ENCODE measurements at regions not wholly inside any gene's neighbourhood (a gene's known extent, or its start where the extent isn't known, plus 50 kb on each side); places are given as distances from the start of the nearest gene placed in this dataset.

DNA sequence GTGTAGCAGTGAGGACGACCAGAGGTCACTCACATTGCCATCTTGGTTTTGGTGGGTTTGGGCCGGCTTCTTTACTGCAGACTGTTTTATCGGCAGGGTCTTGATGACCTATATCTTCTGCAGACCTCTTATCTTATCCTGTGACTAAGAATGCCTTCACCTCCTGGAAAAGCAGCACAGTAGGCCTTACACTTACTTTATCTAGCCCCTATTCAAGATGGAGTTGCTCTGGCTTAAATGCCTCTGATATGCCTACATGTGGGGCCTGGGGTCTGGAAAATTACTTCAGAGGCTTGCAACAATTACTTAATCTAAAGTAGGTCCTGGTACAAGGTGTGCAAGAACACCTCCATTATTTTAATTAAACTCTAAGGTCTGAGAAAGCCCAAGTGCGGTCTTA is 86.9 kb upstream of the IL12B start (continued):
- TF ChIP-seq, protein P1, sequence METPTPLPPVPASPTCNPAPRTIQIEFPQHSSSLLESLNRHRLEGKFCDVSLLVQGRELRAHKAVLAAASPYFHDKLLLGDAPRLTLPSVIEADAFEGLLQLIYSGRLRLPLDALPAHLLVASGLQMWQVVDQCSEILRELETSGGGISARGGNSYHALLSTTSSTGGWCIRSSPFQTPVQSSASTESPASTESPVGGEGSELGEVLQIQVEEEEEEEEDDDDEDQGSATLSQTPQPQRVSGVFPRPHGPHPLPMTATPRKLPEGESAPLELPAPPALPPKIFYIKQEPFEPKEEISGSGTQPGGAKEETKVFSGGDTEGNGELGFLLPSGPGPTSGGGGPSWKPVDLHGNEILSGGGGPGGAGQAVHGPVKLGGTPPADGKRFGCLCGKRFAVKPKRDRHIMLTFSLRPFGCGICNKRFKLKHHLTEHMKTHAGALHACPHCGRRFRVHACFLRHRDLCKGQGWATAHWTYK (CRISPR knock-in tag; IDR thresholded peaks at IDR 0.05), result peak; percentile 35; the same call in 1 of the 2 replicates
- TF ChIP-seq DIDO1 (tag; IDR thresholded peaks at IDR 0.05; ENCODE audit: low read depth) (0 out of 2 replicates have a peak, but pooled peaks have one; percentile 24), TCF3 (CRISPR knock-in tag; IDR thresholded peaks at IDR 0.05) (no peak), ZNF41 (CRISPR knock-in tag; conservative IDR thresholded peaks at IDR 0.05) (peak; percentile 75; the same call in 1 of the 2 replicates), LEF1 (IDR thresholded peaks at IDR 0.05) (no peak), TAF9B (IDR thresholded peaks at IDR 0.05; ENCODE audit: partially characterized antibody) (no peak), ETV5 (CRISPR knock-in tag; IDR thresholded peaks at IDR 0.05; ENCODE audit: low read depth) (no peak), ZNF511 (CRISPR knock-in tag; IDR thresholded peaks at IDR 0.05) (no peak), ZKSCAN3 (CRISPR knock-in tag; IDR thresholded peaks at IDR 0.05) (peak; percentile 22; the same call in 1 of the 2 replicates), JUND (IDR thresholded peaks at IDR 0.05; ENCODE audit: borderline replicate concordance, low read depth, low read length) (no peak), JUND (tag; IDR thresholded peaks at IDR 0.05; ENCODE audit: borderline replicate concordance, low read depth, low read length) (no peak), FOXK2 (conservative IDR thresholded peaks at IDR 0.05 in 1 of 2, IDR thresholded peaks at IDR 0.05 in 1 of 2; ENCODE audit: low read depth in 2 of 2) (no peak), FOSL1 (tag; conservative IDR thresholded peaks at IDR 0.05) (peak; percentile 46), TCFL5 (CRISPR knock-in tag; conservative IDR thresholded peaks at IDR 0.05) (0 out of 2 replicates have a peak, but pooled peaks have one; percentile 49), ZNF395 (CRISPR knock-in tag; IDR thresholded peaks at IDR 0.05) (peak; percentile 49; the same call in 1 of the 2 replicates), SMAD4 (CRISPR knock-in tag; conservative IDR thresholded peaks at IDR 0.05) (peak; percentile 25; the same call in 1 of the 2 replicates), ZNF586 (CRISPR knock-in tag; conservative IDR thresholded peaks at IDR 0.05) (no peak), ZBTB11 (CRISPR knock-in tag; IDR thresholded peaks at IDR 0.05) (0 out of 6 replicates have a peak, but pooled peaks of 1 of the 3 experiments have one; percentile 36), ZNF639 (CRISPR knock-in tag; conservative IDR thresholded peaks at IDR 0.05 in 1 of 2, IDR thresholded peaks at IDR 0.05 in 1 of 2) (peak in 1 of 2 experiments; percentile 63; a peak in 1 of 4 replicates)
